Neural cell (in vitro differentiated cells): ENCODE measurements at regions not wholly inside any gene's neighbourhood (a gene's known extent, or its start where the extent isn't known, plus 50 kb on each side); places are given as distances from the start of the nearest gene placed in this dataset.

Source experiments
- H2AFZ ChIP-seq: fragments of 200-600, 300-800 bp; sonication (generic), shearing (Covaris generic); 2 replicates; pipeline ENCODE4 v1.6.0; 2014; ENCODE audit warnings: low read depth, mild to moderate bottlenecking, antibody characterized with exemption, low read length, moderate library complexity
- H3F3A ChIP-seq: fragments of 200-600 bp; shearing (Covaris generic); 2 replicates; pipeline ENCODE4 v1.6.1; 2016; ENCODE audit warnings: mild to moderate bottlenecking, moderate library complexity, mixed read lengths, antibody characterized with exemption, low read length; ENCODE audit not compliant: insufficient read depth, poor library complexity, severe bottlenecking
- H3K27ac ChIP-seq: fragments of 200-600, 300-800 bp; sonication (generic), shearing (Covaris generic); 2 replicates; pipeline ENCODE4 v1.5.1; 2014; ENCODE audit warnings: mild to moderate bottlenecking, low read length, moderate library complexity
- H3K27me3 ChIP-seq: fragments of 300-800, 200-600 bp; sonication (generic), shearing (Covaris generic); 2 replicates; pipeline ENCODE4 v1.6.0; 2014; ENCODE audit warnings: mild to moderate bottlenecking, low read depth, low read length, moderate library complexity; ENCODE audit not compliant: insufficient read depth
- H3K36me3 ChIP-seq: fragments of 300-800, 200-600 bp; sonication (generic), shearing (Covaris generic); 2 replicates; pipeline ENCODE4 v1.5.1; 2014; ENCODE audit warnings: mild to moderate bottlenecking, antibody characterized with exemption, low read length, moderate library complexity; ENCODE audit not compliant: insufficient read depth
- H3K4me2 ChIP-seq: fragments of 300-800, 200-600 bp; sonication (generic), shearing (Covaris generic); 2 replicates; pipeline ENCODE4 v1.6.0; 2014; ENCODE audit warnings: mild to moderate bottlenecking, low read length
- H3K4me3 ChIP-seq: fragments of 300-800, 200-600 bp; sonication (generic), shearing (Covaris generic); 2 replicates; pipeline ENCODE4 v1.5.1; 2014; ENCODE audit warnings: mild to moderate bottlenecking, low read length, moderate library complexity
- H3K79me2 ChIP-seq: fragments of 200-600 bp; shearing (Covaris generic); replicated peaks from 2 replicates; pipeline ENCODE4 v1.6.0; 2014; ENCODE audit warnings: mild to moderate bottlenecking, low read length, moderate library complexity; ENCODE audit not compliant: insufficient read depth
- H3K9ac ChIP-seq: fragments of 300-800, 200-600 bp; sonication (generic), shearing (Covaris generic); 2 replicates; pipeline ENCODE4 v1.6.1; 2016; ENCODE audit warnings: mild to moderate bottlenecking, low read length, mixed read lengths
- H3K9me2 ChIP-seq: fragments of 200-600 bp; shearing (Covaris generic); 2 replicates; pipeline ENCODE4 v1.6.1; 2016; ENCODE audit warnings: mild to moderate bottlenecking, low read length, mixed read lengths; ENCODE audit not compliant: insufficient read depth
- H3K9me3 ChIP-seq: fragments of 200-600, 300-800 bp; sonication (generic), shearing (Covaris generic); 2 replicates; pipeline ENCODE4 v1.6.1; 2016; ENCODE audit warnings: mild to moderate bottlenecking, mixed run types, low read length, moderate library complexity, mixed read lengths
- H4K20me1 ChIP-seq: fragments of 200-600 bp; shearing (Covaris generic); 2 replicates; pipeline ENCODE4 v1.6.1; 2016; ENCODE audit warnings: mild to moderate bottlenecking, mixed run types; ENCODE audit not compliant: insufficient read depth
- CTCF ChIP-seq: fragments of 450-650 bp; IDR thresholded peaks from 2 replicates; pipeline ENCODE4 v1.5.1; 2014; ENCODE audit warnings: antibody characterized with exemption, mild to moderate bottlenecking, moderate library complexity; ENCODE audit not compliant: poor library complexity, severe bottlenecking
- EP300 ChIP-seq: fragments of 450-650 bp; conservative IDR thresholded peaks from 2 replicates; pipeline ENCODE4 v1.6.1; 2014; ENCODE audit warnings: antibody characterized with exemption, mild to moderate bottlenecking, moderate library complexity; ENCODE audit not compliant: poor library complexity, severe bottlenecking
- EZH2 ChIP-seq: fragments of 200-600, 300-800 bp; shearing (Covaris generic), sonication (generic); IDR thresholded peaks from 2 replicates; pipeline ENCODE4 v1.6.1; 2014; ENCODE audit warnings: antibody characterized with exemption, low read length, borderline replicate concordance, mild to moderate bottlenecking; ENCODE audit not compliant: insufficient read depth, poor library complexity, severe bottlenecking
- MXI1 ChIP-seq: fragments of 450-650 bp; conservative IDR thresholded peaks from 2 replicates; pipeline ENCODE4 v1.6.1; 2014; ENCODE audit warnings: antibody characterized with exemption, mild to moderate bottlenecking; ENCODE audit not compliant: poor library complexity, severe bottlenecking
- POLR2AphosphoS5 ChIP-seq: IDR thresholded peaks from 2 replicates; pipeline ENCODE4 v1.6.1; 2012
- RAD21 ChIP-seq: fragments of 450-650 bp; conservative IDR thresholded peaks from 2 replicates; pipeline ENCODE4 v1.6.1; 2014; ENCODE audit warnings: antibody characterized with exemption, mild to moderate bottlenecking, moderate library complexity
- REST ChIP-seq: IDR thresholded peaks from 2 replicates; pipeline ENCODE4 v1.6.1; 2012; ENCODE audit warnings: borderline replicate concordance
- SMC3 ChIP-seq: fragments of 450-650 bp; conservative IDR thresholded peaks from 2 replicates; pipeline ENCODE4 v1.6.1; 2014; ENCODE audit warnings: antibody characterized with exemption, mild to moderate bottlenecking, moderate library complexity; ENCODE audit not compliant: poor library complexity
- TAF1 ChIP-seq: IDR thresholded peaks from 2 replicates; pipeline ENCODE4 v1.6.1; 2012; ENCODE audit warnings: low read depth

- H3K27ac ChIP-seq: no peak overlapping the region
- H3K9me3 ChIP-seq: no peaks in the 10 kb centered on the region
- H3K4me3 ChIP-seq: no peak overlapping the region
- H3K4me2 ChIP-seq: no peak overlapping the region
- no peaks in the 10 kb centered on the region for H3F3A ChIP-seq
- H2AFZ ChIP-seq: no peak overlapping the region
- no peaks in the 10 kb centered on the region for H3K79me2 ChIP-seq
- H3K9ac ChIP-seq: no peak overlapping the region
- H3K36me3 ChIP-seq: no peaks in the 10 kb centered on the region
- no peaks in the 10 kb centered on the region for H3K9me2 ChIP-seq
- H4K20me1 ChIP-seq: no peaks in the 10 kb centered on the region
- no peaks in the 10 kb centered on the region for H3K27me3 ChIP-seq
- no peak for TF ChIP-seq REST
- TF ChIP-seq MXI1: no peak
- TF ChIP-seq EZH2: no peak
- no peak for TF ChIP-seq EP300
- no peak for TF ChIP-seq SMC3
- no peak for TF ChIP-seq RAD21
- no peak for TF ChIP-seq TAF1
- TF ChIP-seq CTCF: no peak
- TF ChIP-seq POLR2AphosphoS5: no peak
Measured at GRCh38 chr1:106680776-106681344, 375.6 kb upstream of the PRMT6 start.

- no peak overlapping the region for H3K9ac ChIP-seq
- H4K20me1 ChIP-seq: no peaks in the 10 kb centered on the region
- no peak overlapping the region for H3K27ac ChIP-seq
- no peaks in the 10 kb centered on the region for H3F3A ChIP-seq
- H3K4me3 ChIP-seq: no peak overlapping the region
- no peak for TF ChIP-seq POLR2AphosphoS5
- no peak for TF ChIP-seq RAD21
- TF ChIP-seq MXI1: no peak
- TF ChIP-seq CTCF: no peak
- TF ChIP-seq EZH2: no peak
- TF ChIP-seq EP300: no peak
- TF ChIP-seq TAF1: no peak
- TF ChIP-seq SMC3: no peak
- no peak for TF ChIP-seq REST
- H3K9me2 ChIP-seq: no peaks in the 10 kb centered on the region
- no peaks in the 10 kb centered on the region for H3K9me3 ChIP-seq
- no peak overlapping the region for H2AFZ ChIP-seq
- H3K36me3 ChIP-seq: no peaks in the 10 kb centered on the region
- H3K79me2 ChIP-seq: no peaks in the 10 kb centered on the region
- H3K4me2 ChIP-seq: no peak overlapping the region
- H3K27me3 ChIP-seq: no peaks in the 10 kb centered on the region
Measured at GRCh38 chr1:106681939-106682522, 374.4 kb upstream of the PRMT6 start.
